Colonic mucosa (tissue), 4 donors: ENCODE measurements at regions not wholly inside any gene's neighbourhood (a gene's known extent, or its start where the extent isn't known, plus 50 kb on each side); places are given as distances from the start of the nearest gene placed in this dataset.

Experiments used
- DNase-seq: peaks from one replicate; pipeline ENCODE4 v3.0.0-alpha.2; 2020
- H3K27ac ChIP-seq: fragments of 200-600 bp; one replicate; pipeline ENCODE4 v1.8.0; 2021
- H3K27me3 ChIP-seq: fragments of 200-600 bp; one replicate; pipeline ENCODE4 v1.8.0; 2021
- H3K36me3 ChIP-seq: fragments of 200-600 bp; one replicate; pipeline ENCODE4 v1.8.0; 2021
- H3K4me1 ChIP-seq: fragments of 200-600 bp; one replicate; pipeline ENCODE4 v1.8.0; 2021; ENCODE audit warnings: mild to moderate bottlenecking
- H3K4me3 ChIP-seq: fragments of 200-600 bp; one replicate; pipeline ENCODE4 v1.8.0; 2021
- H3K9ac ChIP-seq, 2 donors: one replicate each; pipeline ENCODE4 v1.7.0; 2013; ENCODE audit warnings: control low read depth in 2 of 2, low read depth in 2 of 2, low read length in 2 of 2
- H3K9me3 ChIP-seq: fragments of 200-600 bp; one replicate; pipeline ENCODE4 v1.8.0; 2021
- intact Hi-C: fragments of 100-400 bp; cut with DNase I; formaldehyde crosslinking; loops from one replicate; pipeline ENCODE4 v1.14.1; 2022
- TF ChIP-seq, protein P1 (sequence below): fragments of 200-600 bp; IDR thresholded peaks from one replicate; pipeline ENCODE4 v1.8.0; 2022; ENCODE audit warnings: antibody characterized with exemption, mild to moderate bottlenecking
- donor health status: healthy.
- donor health status: DM: no; HTN: no; CAD: no.
- donor health status: DM: no; HTN: no; CAD: no.

DNA sequence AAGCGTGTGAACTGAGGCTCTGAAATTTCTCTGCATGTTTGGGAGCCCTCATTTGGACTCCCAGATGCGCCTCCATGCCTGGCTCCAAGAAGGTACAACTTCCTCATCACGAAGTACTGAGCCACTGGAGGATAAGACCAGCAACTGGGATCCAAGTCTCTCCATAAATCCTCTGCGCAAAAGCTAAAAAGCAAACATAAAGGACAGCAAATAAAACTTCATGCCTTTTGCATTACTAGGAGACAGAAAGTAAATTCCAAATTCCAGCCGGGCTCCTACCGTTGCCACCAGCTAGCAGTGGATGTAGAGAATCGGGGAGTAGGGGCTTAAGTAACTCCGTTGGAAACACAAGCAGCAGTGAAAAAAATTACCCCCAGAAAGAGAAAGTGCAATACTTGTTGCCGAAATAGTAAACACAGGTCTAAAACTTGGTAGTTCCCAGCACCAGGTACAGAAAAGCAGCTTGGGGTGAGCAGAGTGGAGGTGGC, 477.1 kb upstream of the TENM3 start:
- Histone ChIP-seq H3K27me3 (no peaks in the 10 kb centered on the region), H3K27ac (no peak overlapping the region), H3K9me3 (no peaks in the 10 kb centered on the region), H3K9ac (no peak overlapping the region), H3K4me1 (no peaks in the 10 kb centered on the region), H3K4me3 (no peak overlapping the region), H3K36me3 (no peaks in the 10 kb centered on the region)
- TF ChIP-seq, protein P1, sequence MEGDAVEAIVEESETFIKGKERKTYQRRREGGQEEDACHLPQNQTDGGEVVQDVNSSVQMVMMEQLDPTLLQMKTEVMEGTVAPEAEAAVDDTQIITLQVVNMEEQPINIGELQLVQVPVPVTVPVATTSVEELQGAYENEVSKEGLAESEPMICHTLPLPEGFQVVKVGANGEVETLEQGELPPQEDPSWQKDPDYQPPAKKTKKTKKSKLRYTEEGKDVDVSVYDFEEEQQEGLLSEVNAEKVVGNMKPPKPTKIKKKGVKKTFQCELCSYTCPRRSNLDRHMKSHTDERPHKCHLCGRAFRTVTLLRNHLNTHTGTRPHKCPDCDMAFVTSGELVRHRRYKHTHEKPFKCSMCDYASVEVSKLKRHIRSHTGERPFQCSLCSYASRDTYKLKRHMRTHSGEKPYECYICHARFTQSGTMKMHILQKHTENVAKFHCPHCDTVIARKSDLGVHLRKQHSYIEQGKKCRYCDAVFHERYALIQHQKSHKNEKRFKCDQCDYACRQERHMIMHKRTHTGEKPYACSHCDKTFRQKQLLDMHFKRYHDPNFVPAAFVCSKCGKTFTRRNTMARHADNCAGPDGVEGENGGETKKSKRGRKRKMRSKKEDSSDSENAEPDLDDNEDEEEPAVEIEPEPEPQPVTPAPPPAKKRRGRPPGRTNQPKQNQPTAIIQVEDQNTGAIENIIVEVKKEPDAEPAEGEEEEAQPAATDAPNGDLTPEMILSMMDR, result no peak
- intact Hi-C loops, result no loop called here
- no peak for DNase-seq

DNA sequence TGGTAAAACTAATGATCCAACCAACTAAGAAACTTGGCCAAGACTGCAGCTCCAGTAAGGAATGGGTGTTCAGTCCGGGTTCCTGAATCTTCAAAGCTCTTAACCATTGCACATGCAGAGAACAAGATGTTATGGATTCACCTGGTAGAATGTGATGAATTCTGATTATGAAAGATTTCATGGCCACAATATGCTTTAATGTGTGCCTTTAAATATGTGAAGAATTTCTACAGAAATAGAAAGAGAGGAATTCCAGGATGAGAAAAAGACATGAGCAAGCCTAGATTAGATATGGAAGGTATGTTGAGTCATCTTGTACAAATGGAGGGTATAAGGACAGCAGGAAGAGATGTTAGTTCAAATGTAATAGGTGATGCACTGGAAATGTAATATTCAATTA, 472.2 kb upstream of the TENM3 start:
- TF ChIP-seq, protein P1, result no peak
- H3K4me1 ChIP-seq, result no peaks in the 10 kb centered on the region
- H3K27me3 ChIP-seq, result no peaks in the 10 kb centered on the region
- H3K9ac ChIP-seq, result no peak overlapping the region
- no peaks in the 10 kb centered on the region for H3K9me3 ChIP-seq
- intact Hi-C loops, result no loop called here
- no peak overlapping the region for H3K4me3 ChIP-seq
- no peak overlapping the region for H3K27ac ChIP-seq
- DNase-seq, result no peak
- no peaks in the 10 kb centered on the region for H3K36me3 ChIP-seq

DNA sequence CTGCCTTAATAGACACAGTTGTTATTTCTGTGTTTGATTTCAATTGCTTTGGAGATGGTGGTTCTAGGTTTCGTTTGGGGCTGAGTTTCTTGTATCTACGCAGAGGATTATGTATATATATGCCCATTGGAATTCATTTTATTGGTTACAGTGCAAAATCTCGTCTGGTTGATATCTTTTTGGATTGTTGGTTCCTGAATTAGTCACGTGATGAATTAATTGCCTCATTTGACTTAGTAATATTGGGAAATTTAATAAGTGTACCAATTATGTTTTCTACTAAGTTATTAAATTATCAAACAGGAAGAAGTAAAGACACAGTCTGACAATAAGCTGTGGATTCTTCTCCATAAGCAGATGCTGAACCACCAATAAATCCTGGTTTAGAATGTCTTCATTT, 467.9 kb upstream of the TENM3 start:
- Histone ChIP-seq H3K4me3 (no peak overlapping the region), H3K9me3 (no peaks in the 10 kb centered on the region), H3K4me1 (no peaks in the 10 kb centered on the region), H3K9ac (no peak overlapping the region), H3K27ac (no peak overlapping the region), H3K27me3 (no peaks in the 10 kb centered on the region), H3K36me3 (no peaks in the 10 kb centered on the region)
- DNase-seq, result no peak
- TF ChIP-seq, protein P1, result no peak
- intact Hi-C loops, result no loop called here

DNA sequence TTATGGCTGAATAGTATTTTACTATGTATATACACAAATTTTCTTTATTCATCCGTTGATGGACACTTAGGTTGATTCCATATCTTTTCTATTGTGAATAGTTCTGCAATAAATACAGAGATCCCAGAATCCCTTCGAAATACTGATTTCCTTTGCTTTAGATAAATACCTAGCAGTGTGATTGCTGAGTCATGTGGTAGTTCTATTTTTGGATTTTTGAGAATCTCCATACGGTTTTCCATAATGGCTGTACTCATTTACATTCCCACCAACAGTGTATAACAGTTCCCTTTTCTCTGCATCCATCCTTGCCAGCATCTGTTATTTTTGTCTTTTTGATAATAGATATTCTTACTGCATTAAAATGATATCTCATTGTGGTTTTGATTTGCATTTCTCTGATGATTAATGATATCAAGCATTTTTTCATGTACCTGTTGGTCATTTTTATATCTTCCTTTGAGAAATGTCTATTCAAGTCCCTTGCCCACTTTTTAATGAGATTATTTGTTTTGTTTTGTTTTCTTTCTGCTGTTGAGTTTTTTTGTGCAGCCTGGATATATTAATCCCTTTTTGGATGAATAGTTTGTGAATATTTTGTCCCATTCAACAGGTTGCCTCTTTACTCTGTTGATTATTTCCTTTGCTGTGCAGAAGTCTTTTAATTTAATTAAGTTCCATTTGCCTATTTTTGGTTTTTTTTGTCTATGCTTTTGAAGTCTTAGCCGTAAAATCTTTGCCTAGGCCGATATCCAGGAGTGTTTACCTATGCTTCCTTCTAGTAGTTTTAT, 466.7 kb upstream of the TENM3 start:
- TF ChIP-seq, protein P1, result no peak
- Histone ChIP-seq H3K4me1 (no peaks in the 10 kb centered on the region), H3K4me3 (no peak overlapping the region), H3K27ac (no peak overlapping the region), H3K36me3 (no peaks in the 10 kb centered on the region), H3K9ac (no peak overlapping the region), H3K9me3 (no peaks in the 10 kb centered on the region), H3K27me3 (no peaks in the 10 kb centered on the region)
- no peak for DNase-seq
- intact Hi-C loops, result no loop called here

DNA sequence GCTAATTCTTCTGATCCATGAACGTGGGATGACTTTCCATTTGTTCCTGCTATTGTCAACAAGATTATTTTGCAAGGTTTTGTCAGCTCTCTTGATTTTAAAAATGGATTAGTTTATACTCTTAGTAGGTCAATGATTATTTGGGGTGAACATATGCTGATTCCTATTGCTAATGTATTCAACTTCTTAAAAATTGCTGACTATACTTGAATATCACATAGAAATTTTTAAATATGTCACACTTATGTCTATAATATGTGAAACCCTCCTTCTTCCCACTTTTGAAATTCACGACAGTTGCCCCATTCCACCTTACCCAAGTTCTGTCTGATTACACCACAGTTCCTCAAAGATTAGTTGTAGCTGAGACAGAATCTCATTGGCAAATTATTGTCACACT, 465.7 kb upstream of the TENM3 start:
- Histone ChIP-seq H3K9ac (no peak overlapping the region), H3K9me3 (no peaks in the 10 kb centered on the region), H3K27ac (no peak overlapping the region), H3K4me1 (no peaks in the 10 kb centered on the region), H3K27me3 (no peaks in the 10 kb centered on the region), H3K36me3 (no peaks in the 10 kb centered on the region), H3K4me3 (no peak overlapping the region)
- DNase-seq, result no peak
- intact Hi-C loops, result no loop called here
- TF ChIP-seq, protein P1, result no peak
